ENCODE measurements at regions not wholly inside any gene's neighbourhood (a gene's known extent, or its start where the extent isn't known, plus 50 kb on each side); places are given as distances from the start of the nearest gene placed in this dataset.

GRCh38 chr12:84435682-84436081 lies 476.9 kb downstream of the SLC6A15 start:
- no peak overlapping the region for H3K18ac ChIP-seq (ENCODE audit: low read length)
- H3K14ac ChIP-seq (ENCODE audit: low read length), result no peak overlapping the region
- H3K4me3 ChIP-seq (ENCODE audit: low read length in 2 of 2), result no peak overlapping the region
- no peak overlapping the region for H2BK120ac ChIP-seq (ENCODE audit: low read depth, low read length)
- no peak overlapping the region for H2AFZ ChIP-seq (ENCODE audit: low read length)
- no peak overlapping the region for H2BK5ac ChIP-seq (ENCODE audit: low read length)
- WGBS, 2 donors (ENCODE audit: extremely low coverage in 2 of 2, insufficient read length in 2 of 2, insufficient replicate concordance in 1 of 2), result no CpG with 5 or more reads among the region's 2 CpGs
- H2BK15ac ChIP-seq (ENCODE audit: low read length), result no peak overlapping the region
- no peaks in the 10 kb centered on the region for H3K4me1 ChIP-seq (ENCODE audit: control insufficient read depth in 2 of 2, insufficient read depth in 1 of 2, low read depth in 1 of 2, low read length in 2 of 2)
- H3K9ac ChIP-seq (ENCODE audit: low read depth, low read length, poor library complexity), result no peak overlapping the region
- no peak overlapping the region for H3K4me2 ChIP-seq (ENCODE audit: insufficient read depth, low read length, poor library complexity, severe bottlenecking)
- no peak overlapping the region for H4K91ac ChIP-seq (ENCODE audit: low read depth, low read length, poor library complexity)
- H3K27me3 ChIP-seq (ENCODE audit: control insufficient read depth in 3 of 3, insufficient read depth in 3 of 3, low read depth in 1 of 3, low read length in 3 of 3), result no peaks in the 10 kb centered on the region
- no peaks in the 10 kb centered on the region for H3K9me3 ChIP-seq (replicated peaks in 1 of 2; ENCODE audit: control insufficient read depth in 2 of 2, insufficient read depth in 1 of 2, low read depth in 1 of 2, low read length in 2 of 2)
- no peaks in the 10 kb centered on the region for H3K36me3 ChIP-seq (replicated peaks in 1 of 2; ENCODE audit: control insufficient read depth in 2 of 2, insufficient read depth in 2 of 2, low read length in 2 of 2)
- no peak overlapping the region for H2BK12ac ChIP-seq (ENCODE audit: low read length)
- H4K8ac ChIP-seq (ENCODE audit: low read depth, low read length), result no peak overlapping the region
- no peak overlapping the region for H2AK5ac ChIP-seq (ENCODE audit: low read depth, low read length)
- H3K4ac ChIP-seq (ENCODE audit: low read length), result no peak overlapping the region
- H3K23ac ChIP-seq (ENCODE audit: low read depth, low read length, poor library complexity), result no peak overlapping the region
- H3K79me1 ChIP-seq (ENCODE audit: low read depth, low read length), result no peaks in the 10 kb centered on the region
- peak; percentile 4 for DNase-seq (ENCODE audit: low spot score)
- H3K27ac ChIP-seq (replicated peaks; ENCODE audit: low read length), result no peak overlapping the region

GRCh38 chr12:84422340-84422739 lies 490.3 kb downstream of the SLC6A15 start:
- no peak for DNase-seq (ENCODE audit: low spot score)
- H3K27me3 ChIP-seq (ENCODE audit: control insufficient read depth in 3 of 3, insufficient read depth in 3 of 3, low read depth in 1 of 3, low read length in 3 of 3), result no peaks in the 10 kb centered on the region
- H2BK12ac ChIP-seq (ENCODE audit: low read length), result no peak overlapping the region
- H2BK15ac ChIP-seq (ENCODE audit: low read length), result no peak overlapping the region
- H2BK5ac ChIP-seq (ENCODE audit: low read length), result no peak overlapping the region
- H3K4me3 ChIP-seq (ENCODE audit: low read length in 2 of 2), result no peak overlapping the region
- H2BK120ac ChIP-seq (ENCODE audit: low read depth, low read length), result no peak overlapping the region
- H4K8ac ChIP-seq (ENCODE audit: low read depth, low read length), result no peak overlapping the region
- H3K4me2 ChIP-seq (ENCODE audit: insufficient read depth, low read length, poor library complexity, severe bottlenecking), result no peak overlapping the region
- H3K4ac ChIP-seq (ENCODE audit: low read length), result no peak overlapping the region
- H3K27ac ChIP-seq (replicated peaks; ENCODE audit: low read length), result no peak overlapping the region
- H3K9ac ChIP-seq (ENCODE audit: low read depth, low read length, poor library complexity), result no peak overlapping the region
- no peak overlapping the region for H4K91ac ChIP-seq (ENCODE audit: low read depth, low read length, poor library complexity)
- H3K9me3 ChIP-seq (replicated peaks in 1 of 2; ENCODE audit: control insufficient read depth in 2 of 2, insufficient read depth in 1 of 2, low read depth in 1 of 2, low read length in 2 of 2), result no peaks in the 10 kb centered on the region
- H3K36me3 ChIP-seq (replicated peaks in 1 of 2; ENCODE audit: control insufficient read depth in 2 of 2, insufficient read depth in 2 of 2, low read length in 2 of 2), result no peaks in the 10 kb centered on the region
- no peaks in the 10 kb centered on the region for H3K4me1 ChIP-seq (ENCODE audit: control insufficient read depth in 2 of 2, insufficient read depth in 1 of 2, low read depth in 1 of 2, low read length in 2 of 2)
- no peak overlapping the region for H3K23ac ChIP-seq (ENCODE audit: low read depth, low read length, poor library complexity)
- H3K14ac ChIP-seq (ENCODE audit: low read length), result no peak overlapping the region
- H3K18ac ChIP-seq (ENCODE audit: low read length), result no peak overlapping the region
- no peak overlapping the region for H2AK5ac ChIP-seq (ENCODE audit: low read depth, low read length)
- no peaks in the 10 kb centered on the region for H3K79me1 ChIP-seq (ENCODE audit: low read depth, low read length)
- WGBS, 2 donors (ENCODE audit: extremely low coverage in 2 of 2, insufficient read length in 2 of 2, insufficient replicate concordance in 1 of 2), result no CpG with 5 or more reads among the region's 2 CpGs
- H2AFZ ChIP-seq (ENCODE audit: low read length), result no peak overlapping the region

- Histone ChIP-seq H2BK5ac (ENCODE audit: low read length) (no peak overlapping the region), H2AFZ (ENCODE audit: low read length) (no peak overlapping the region), H3K27ac (replicated peaks; ENCODE audit: low read length) (no peak overlapping the region), H4K8ac (ENCODE audit: low read depth, low read length) (no peak overlapping the region), H3K4me1 (ENCODE audit: control insufficient read depth in 2 of 2, insufficient read depth in 1 of 2, low read depth in 1 of 2, low read length in 2 of 2) (no peaks in the 10 kb centered on the region), H2AK5ac (ENCODE audit: low read depth, low read length) (no peak overlapping the region), H3K18ac (ENCODE audit: low read length) (no peak overlapping the region), H2BK15ac (ENCODE audit: low read length) (no peak overlapping the region), H3K79me1 (ENCODE audit: low read depth, low read length) (no peaks in the 10 kb centered on the region), H2BK120ac (ENCODE audit: low read depth, low read length) (no peak overlapping the region), H3K23ac (ENCODE audit: low read depth, low read length, poor library complexity) (no peak overlapping the region), H4K91ac (ENCODE audit: low read depth, low read length, poor library complexity) (no peak overlapping the region), H3K14ac (ENCODE audit: low read length) (no peak overlapping the region), H3K9ac (ENCODE audit: low read depth, low read length, poor library complexity) (no peak overlapping the region), H3K4me3 (ENCODE audit: low read length in 2 of 2) (no peak overlapping the region), H3K27me3 (ENCODE audit: control insufficient read depth in 3 of 3, insufficient read depth in 3 of 3, low read depth in 1 of 3, low read length in 3 of 3) (no peaks in the 10 kb centered on the region), H3K4me2 (ENCODE audit: insufficient read depth, low read length, poor library complexity, severe bottlenecking) (no peak overlapping the region), H3K4ac (ENCODE audit: low read length) (no peak overlapping the region), H2BK12ac (ENCODE audit: low read length) (no peak overlapping the region), H3K36me3 (replicated peaks in 1 of 2; ENCODE audit: control insufficient read depth in 2 of 2, insufficient read depth in 2 of 2, low read length in 2 of 2) (no peaks in the 10 kb centered on the region), H3K9me3 (replicated peaks in 1 of 2; ENCODE audit: control insufficient read depth in 2 of 2, insufficient read depth in 1 of 2, low read depth in 1 of 2, low read length in 2 of 2) (no peaks in the 10 kb centered on the region)
- no peak for DNase-seq (ENCODE audit: low spot score)
Observed at GRCh38 chr12:84421103-84421502, 491.5 kb downstream of the SLC6A15 start.

- Histone ChIP-seq H3K36me3 (replicated peaks in 1 of 2; ENCODE audit: control insufficient read depth in 2 of 2, insufficient read depth in 2 of 2, low read length in 2 of 2) (no peaks in the 10 kb centered on the region), H3K9me3 (replicated peaks in 1 of 2; ENCODE audit: control insufficient read depth in 2 of 2, insufficient read depth in 1 of 2, low read depth in 1 of 2, low read length in 2 of 2) (no peaks in the 10 kb centered on the region), H3K4ac (ENCODE audit: low read length) (no peak overlapping the region), H4K8ac (ENCODE audit: low read depth, low read length) (no peak overlapping the region), H2AFZ (ENCODE audit: low read length) (no peak overlapping the region), H3K14ac (ENCODE audit: low read length) (no peak overlapping the region), H3K18ac (ENCODE audit: low read length) (no peak overlapping the region), H2BK12ac (ENCODE audit: low read length) (no peak overlapping the region), H3K4me2 (ENCODE audit: insufficient read depth, low read length, poor library complexity, severe bottlenecking) (no peak overlapping the region), H3K79me1 (ENCODE audit: low read depth, low read length) (no peaks in the 10 kb centered on the region), H3K4me3 (ENCODE audit: low read length in 2 of 2) (no peak overlapping the region), H3K4me1 (ENCODE audit: control insufficient read depth in 2 of 2, insufficient read depth in 1 of 2, low read depth in 1 of 2, low read length in 2 of 2) (no peaks in the 10 kb centered on the region), H2BK120ac (ENCODE audit: low read depth, low read length) (no peak overlapping the region), H2AK5ac (ENCODE audit: low read depth, low read length) (no peak overlapping the region), H3K9ac (ENCODE audit: low read depth, low read length, poor library complexity) (no peak overlapping the region), H3K27ac (replicated peaks; ENCODE audit: low read length) (no peak overlapping the region), H2BK5ac (ENCODE audit: low read length) (no peak overlapping the region), H2BK15ac (ENCODE audit: low read length) (no peak overlapping the region), H4K91ac (ENCODE audit: low read depth, low read length, poor library complexity) (no peak overlapping the region), H3K23ac (ENCODE audit: low read depth, low read length, poor library complexity) (no peak overlapping the region), H3K27me3 (ENCODE audit: control insufficient read depth in 3 of 3, insufficient read depth in 3 of 3, low read depth in 1 of 3, low read length in 3 of 3) (no peaks in the 10 kb centered on the region)
- no CpG with 5 or more reads among the region's 1 CpG for WGBS, 2 donors (ENCODE audit: extremely low coverage in 2 of 2, insufficient read length in 2 of 2, insufficient replicate concordance in 1 of 2)
- DNase-seq (ENCODE audit: low spot score), result no peak
Observed at GRCh38 chr12:84416626-84417025, 496.0 kb downstream of the SLC6A15 start.

Measured in neuronal stem cell (in vitro differentiated cells).